IMR-90 (cell line): ENCODE measurements at regions not wholly inside any gene's neighbourhood (a gene's known extent, or its start where the extent isn't known, plus 50 kb on each side); places are given as distances from the start of the nearest gene placed in this dataset.

Experiments used
- ATAC-seq: fragments of 200-7000 bp; cut with Tn5 transposase; 2 replicates; pipeline ENCODE4 v1.9.1; 2020; ENCODE audit warnings: low read depth, mild to moderate bottlenecking, moderate library complexity
- BruUV-seq: library from RNA; stranded (reverse); fragments of 400-500 nt; replicated peaks from 2 replicates; lab custom pipeline; 2021; lab: Mats Ljungman, UMichigan
- CTCF ChIA-PET: fragments of 300-600 bp; formaldehyde crosslinking; extraction: SDS; loops from one replicate; lab custom pipeline; 2021; ENCODE audit warnings: antibody characterized with exemption; lab: Yijun Ruan, JAX
- POLR2A ChIA-PET: fragments of 300-600 bp; sonication (Branson Sonifier 250); formaldehyde crosslinking; loops from one replicate; lab custom pipeline; 2022; ENCODE audit warnings: antibody characterized with exemption; ENCODE audit not compliant: unreplicated experiment; lab: Charles Lee
- DNase-seq: peaks from one replicate; pipeline ENCODE4 v3.0.0; 2013
- H2AFZ ChIP-seq: replicated peaks from 2 replicates; pipeline ENCODE3; 2013; ENCODE audit warnings: low read length, mild to moderate bottlenecking; ENCODE audit not compliant: poor library complexity
- H2AK5ac ChIP-seq: 2 replicates; pipeline ENCODE4 v1.6.1; 2013; ENCODE audit warnings: low read depth, low read length, inconsistent platforms
- H2AK9ac ChIP-seq: replicated peaks from 2 replicates; pipeline ENCODE3; 2013; ENCODE audit warnings: mild to moderate bottlenecking, low read depth, low read length, moderate library complexity; ENCODE audit not compliant: poor library complexity
- H2BK120ac ChIP-seq: 2 replicates; pipeline ENCODE4 v1.6.1; 2013; ENCODE audit warnings: low read depth, low read length, inconsistent platforms
- H2BK15ac ChIP-seq: 3 replicates; pipeline ENCODE4 v1.6.1; 2013; ENCODE audit warnings: low read depth, low read length, inconsistent platforms
- H2BK20ac ChIP-seq: 2 replicates; pipeline ENCODE4 v1.6.1; 2013; ENCODE audit warnings: low read depth, mild to moderate bottlenecking, inconsistent platforms, low read length, moderate library complexity
- H2BK5ac ChIP-seq: 2 replicates; pipeline ENCODE4 v1.6.1; 2013; ENCODE audit warnings: mild to moderate bottlenecking, low read depth, low read length, inconsistent platforms; ENCODE audit not compliant: poor library complexity, severe bottlenecking
- H3K14ac ChIP-seq: replicated peaks from 2 replicates; pipeline ENCODE4 v1.6.1; 2013; ENCODE audit warnings: low read depth, low read length, inconsistent platforms
- H3K18ac ChIP-seq: 2 replicates; pipeline ENCODE4 v1.6.1; 2013; ENCODE audit warnings: low read depth, low read length, control low read depth
- H3K23ac ChIP-seq: 2 replicates; pipeline ENCODE4 v1.6.1; 2013; ENCODE audit warnings: low read depth, low read length, inconsistent platforms
- H3K27ac ChIP-seq: 2 replicates; pipeline ENCODE4 v1.5.1; 2013; ENCODE audit warnings: mild to moderate bottlenecking, control low read depth, low read length; ENCODE audit not compliant: insufficient read depth
- H3K27me3 ChIP-seq: 2 replicates; pipeline ENCODE4 v1.6.1; 2013; ENCODE audit warnings: low read length; ENCODE audit not compliant: control insufficient read depth, insufficient read depth
- H3K36me3 ChIP-seq: 2 replicates; pipeline ENCODE4 v1.6.1; 2013; ENCODE audit warnings: low read length, mixed read lengths; ENCODE audit not compliant: control insufficient read depth, insufficient read depth
- H3K4ac ChIP-seq: 2 replicates; pipeline ENCODE4 v1.6.1; 2013; ENCODE audit warnings: low read depth, low read length, inconsistent platforms
- H3K4me1 ChIP-seq: 2 replicates; pipeline ENCODE4 v1.6.1; 2013; ENCODE audit warnings: low read length, mixed read lengths; ENCODE audit not compliant: control insufficient read depth, insufficient read depth
- H3K4me2 ChIP-seq: 2 replicates; pipeline ENCODE4 v1.6.1; 2013; ENCODE audit warnings: low read depth, mild to moderate bottlenecking, control low read depth, low read length, moderate library complexity
- H3K4me3 ChIP-seq: 2 replicates; pipeline ENCODE4 v1.5.1; 2013; ENCODE audit warnings: low read depth, mild to moderate bottlenecking, control low read depth, low read length, moderate library complexity; ENCODE audit not compliant: insufficient read depth
- H3K56ac ChIP-seq: 2 replicates; pipeline ENCODE4 v1.6.1; 2013; ENCODE audit warnings: low read length, inconsistent platforms; ENCODE audit not compliant: insufficient read depth; ENCODE audit errors: extremely low read depth
- H3K79me1 ChIP-seq, 2 experiments: 2 replicates each; pipeline ENCODE4 v1.6.1; 2013; ENCODE audit warnings: low read length in 2 of 2, inconsistent platforms in 1 of 2, low read depth in 1 of 2
- H3K9ac ChIP-seq: 2 replicates; pipeline ENCODE4 v1.6.1; 2013; ENCODE audit warnings: low read depth, low read length, control low read depth
- H3K9me1 ChIP-seq: 2 replicates; pipeline ENCODE4 v1.6.1; 2013; ENCODE audit warnings: low read length, inconsistent platforms; ENCODE audit not compliant: insufficient read depth
- H3K9me3 ChIP-seq: 2 replicates; pipeline ENCODE4 v1.6.1; 2013; ENCODE audit warnings: low read length; ENCODE audit not compliant: control insufficient read depth, insufficient read depth
- H4K20me1 ChIP-seq: 2 replicates; pipeline ENCODE4 v1.6.1; 2013; ENCODE audit warnings: low read length, inconsistent platforms; ENCODE audit not compliant: insufficient read depth
- H4K5ac ChIP-seq: 2 replicates; pipeline ENCODE4 v1.6.1; 2013; ENCODE audit warnings: mild to moderate bottlenecking, low read depth, low read length, control low read depth
- H4K8ac ChIP-seq, 2 experiments: 2 replicates each; pipeline ENCODE4 v1.6.1; 2013; ENCODE audit warnings: low read depth in 2 of 2, low read length in 2 of 2, control low read depth in 1 of 2, inconsistent platforms in 1 of 2
- H4K91ac ChIP-seq: 2 replicates; pipeline ENCODE4 v1.6.1; 2013; ENCODE audit warnings: low read depth, low read length, inconsistent platforms; ENCODE audit not compliant: insufficient read depth
- CTCF ChIP-seq: conservative IDR thresholded peaks from 2 replicates; pipeline ENCODE4 v1.5.1; 2012; ENCODE audit warnings: mild to moderate bottlenecking, low read depth, low read length, improper control_type of control experiment
- ELK1 ChIP-seq: fragments of 150-350 bp; IDR thresholded peaks from 2 replicates; pipeline ENCODE4 v1.6.1; 2016; ENCODE audit warnings: low read depth, mild to moderate bottlenecking, low read length, moderate library complexity, borderline replicate concordance
- FOS ChIP-seq: fragments of 150-350 bp; IDR thresholded peaks from 2 replicates; pipeline ENCODE4 v1.6.1; 2016; ENCODE audit warnings: low read depth, low read length
- MXI1 ChIP-seq: IDR thresholded peaks from 2 replicates; pipeline ENCODE4 v1.6.1; 2012; ENCODE audit warnings: low read depth, mild to moderate bottlenecking, low read length, moderate library complexity, borderline replicate concordance
- POLR2A ChIP-seq: IDR thresholded peaks from 2 replicates; pipeline ENCODE4 v1.6.1; 2012; ENCODE audit warnings: mild to moderate bottlenecking, low read depth, low read length
- RCOR1 ChIP-seq: IDR thresholded peaks from 2 replicates; pipeline ENCODE4 v1.6.1; 2012; ENCODE audit warnings: mild to moderate bottlenecking, low read length, improper control_type of control experiment; ENCODE audit not compliant: insufficient replicate concordance
- RFX5 ChIP-seq: IDR thresholded peaks from 2 replicates; pipeline ENCODE4 v1.8.0; 2012; ENCODE audit warnings: low read depth, mild to moderate bottlenecking, low read length, moderate library complexity
- SMC3 ChIP-seq: fragments of 150-350 bp; IDR thresholded peaks from 2 replicates; pipeline ENCODE4 v1.6.1; 2016; ENCODE audit warnings: low read depth, mild to moderate bottlenecking, antibody characterized with exemption, low read length, moderate library complexity
- WGBS, 2 experiments: methylation state at CpG; one replicate each; pipeline versions ENCODE4 v1.1.5 to v1.1.7; 2013; ENCODE audit warnings: missing lambda C conversion rate in 2 of 2; ENCODE audit not compliant: insufficient read length in 1 of 2; ENCODE audit errors: extremely low coverage in 2 of 2; 5-methylcytosine and 5-hydroxymethylcytosine counted together
- dilution Hi-C: fragments of 300-500 bp; cut with HindIII; formaldehyde crosslinking; loops from one replicate; pipeline ENCODE4 v1.14.3; 2018; ENCODE audit warnings: low sequenced_read_pairs; ENCODE audit not compliant: unreplicated experiment
- in situ Hi-C: fragments of 300-500 bp; cut with MboI; formaldehyde crosslinking; loops from 3 replicates; pipeline ENCODE4 v1.14.3; 2019; ENCODE audit warnings: low sequenced_read_pairs, inconsistent platforms, mixed read lengths
- intact Hi-C: fragments of 100-400 bp; cut with micrococcal nuclease; formaldehyde crosslinking; loops from 2 replicates; pipeline ENCODE4 v1.10.0; 2022

GRCh38 chr18:73101977-73102376 is 234.2 kb upstream of the NETO1 start:
- H3K79me1 ChIP-seq = no peaks in the 10 kb centered on the region
- H3K56ac ChIP-seq = no peak overlapping the region
- no peaks in the 10 kb centered on the region for H3K9me1 ChIP-seq
- no peaks in the 10 kb centered on the region for H3K36me3 ChIP-seq
- no peak overlapping the region for H3K14ac ChIP-seq
- no CpG with 5 or more reads among the region's 4 CpGs for WGBS, 2 experiments
- H3K9me3 ChIP-seq = peaks cover 2% of the 10 kb centered on the region; the same call in 1 of the 2 replicates
- H3K9ac ChIP-seq = no peak overlapping the region
- H2BK15ac ChIP-seq = no peak overlapping the region
- H3K4ac ChIP-seq = no peak overlapping the region
- in situ Hi-C loops = no loop called here
- no peak overlapping the region for H2AFZ ChIP-seq
- H2AK5ac ChIP-seq = no peak overlapping the region
- DNase-seq (peak; percentile 8), ATAC-seq (no peak)
- no peak overlapping the region for H2BK5ac ChIP-seq
- ChIA-PET POLR2A (interaction anchor here (0.6 kb wide), 1 partner anchor 435 kb away, joined by 3 read pairs; no protein-coding TSS in a partner anchor), CTCF (interaction anchor here (0.5 kb wide), 1 partner anchor 13 kb away, joined by 8 read pairs; no protein-coding TSS in a partner anchor)
- H3K23ac ChIP-seq = no peak overlapping the region
- H3K27ac ChIP-seq = no peak overlapping the region
- H4K5ac ChIP-seq = no peak overlapping the region
- no peak overlapping the region for H3K4me2 ChIP-seq
- no peak overlapping the region for H3K4me3 ChIP-seq
- H4K91ac ChIP-seq = no peak overlapping the region
- TF ChIP-seq RCOR1 = no peak
- no peak for TF ChIP-seq MXI1
- no peak for TF ChIP-seq RFX5
- no peak for TF ChIP-seq CTCF
- no peak for TF ChIP-seq FOS
- TF ChIP-seq SMC3 = no peak
- TF ChIP-seq POLR2A = no peak
- no peak for TF ChIP-seq ELK1
- intact Hi-C loops = no loop called here
- no peak overlapping the region for H2AK9ac ChIP-seq
- H3K27me3 ChIP-seq = no peaks in the 10 kb centered on the region
- no peaks in the 10 kb centered on the region for H4K20me1 ChIP-seq
- dilution Hi-C loops = no loop called here
- H2BK20ac ChIP-seq = no peak overlapping the region
- no peaks in the 10 kb centered on the region for H3K4me1 ChIP-seq
- H3K18ac ChIP-seq = no peak overlapping the region
- no peak overlapping the region for H4K8ac ChIP-seq
- no TSS peak for BruUV-seq
- H2BK120ac ChIP-seq = no peak overlapping the region
